Endometrium (tissue), 2 donors: ENCODE measurements at regions not wholly inside any gene's neighbourhood (a gene's known extent, or its start where the extent isn't known, plus 50 kb on each side); places are given as distances from the start of the nearest gene placed in this dataset.
A peak's percentile ranks its signal among the peaks of the same experiment; 100 is the strongest.
"Not testable (repeated sequence)": the region's sequence is repeated elsewhere in the genome, so short reads cannot be mapped to it uniquely, and the experiment has no call there.

Experiments used
- FAIRE-seq: peaks from 2 replicates; lab custom pipeline; 2012; peaks lifted over from hg19 to GRCh38; lab: Jason Lieb, UNC
- donor health status: control.
- donor health status: control.

GRCh38 chr11:3514635-3515424 lies 127.0 kb downstream of the ART5 start:
- FAIRE-seq, result not testable (repeated sequence)

GRCh38 chr11:3513311-3513710 lies 128.5 kb downstream of the ART5 start:
- not testable (repeated sequence) for FAIRE-seq

GRCh38 chr11:3512751-3513150 lies 129.0 kb downstream of the ART5 start:
- FAIRE-seq, result not testable (repeated sequence)

GRCh38 chr11:3512133-3512703 lies 129.6 kb downstream of the ART5 start:
- FAIRE-seq, result not testable (repeated sequence)

- not testable (repeated sequence) for FAIRE-seq
Measured at GRCh38 chr11:3511416-3512132, 130.2 kb downstream of the ART5 start.

GRCh38 chr11:3509563-3509962 lies 130.6 kb upstream of the ZNF195 start:
- FAIRE-seq, result not testable (repeated sequence)

GRCh38 chr11:3499198-3499597 lies 120.3 kb upstream of the ZNF195 start:
- FAIRE-seq, result not testable (repeated sequence)

GRCh38 chr11:3498356-3498755 lies 119.4 kb upstream of the ZNF195 start:
- not testable (repeated sequence) for FAIRE-seq

- FAIRE-seq, result not testable (repeated sequence)
Measured at GRCh38 chr11:3493152-3493551, 114.2 kb upstream of the ZNF195 start.

GRCh38 chr11:3488003-3488402 lies 109.1 kb upstream of the ZNF195 start:
- FAIRE-seq, result not testable (repeated sequence)

- not testable (repeated sequence) for FAIRE-seq
Measured at GRCh38 chr11:3485737-3486136, 106.8 kb upstream of the ZNF195 start.

- FAIRE-seq, result not testable (repeated sequence)
Measured at GRCh38 chr11:3476937-3477885, 98.3 kb upstream of the ZNF195 start.

GRCh38 chr11:3476084-3476936 lies 97.4 kb upstream of the ZNF195 start:
- not testable (repeated sequence) for FAIRE-seq

GRCh38 chr11:3468963-3469362 lies 90.0 kb upstream of the ZNF195 start:
- not testable (repeated sequence) for FAIRE-seq

- FAIRE-seq, result not testable (repeated sequence)
Measured at GRCh38 chr11:3467599-3467998, 88.7 kb upstream of the ZNF195 start.

- not testable (repeated sequence) for FAIRE-seq
Measured at GRCh38 chr11:3455666-3456065, 76.7 kb upstream of the ZNF195 start.

- FAIRE-seq, result peak; percentile 87
Measured at GRCh38 chr11:3454844-3455243, 75.9 kb upstream of the ZNF195 start.

GRCh38 chr11:3453596-3454256 lies 74.8 kb upstream of the ZNF195 start:
- not testable (repeated sequence) for FAIRE-seq

- not testable (repeated sequence) for FAIRE-seq
Measured at GRCh38 chr11:3450822-3451221, 71.9 kb upstream of the ZNF195 start.

GRCh38 chr11:3445535-3445934 lies 66.6 kb upstream of the ZNF195 start:
- not testable (repeated sequence) for FAIRE-seq
